Thyroid gland (tissue), 4 donors: ENCODE measurements at regions not wholly inside any gene's neighbourhood (a gene's known extent, or its start where the extent isn't known, plus 50 kb on each side); places are given as distances from the start of the nearest gene placed in this dataset.

Experiments
- DNase-seq, 2 donors: peaks; one replicate each; pipeline ENCODE4 v3.0.0-alpha.2; 2019
- H3K27ac ChIP-seq, 3 donors: fragments of 200-600 bp; sonication (generic); 1 replicate in 2 of 3; 2 replicates in 1 of 3; pipeline ENCODE4 v1.5.1; 2016 to 2019; ENCODE audit warnings: mild to moderate bottlenecking in 1 of 3, moderate library complexity in 1 of 3
- H3K27me3 ChIP-seq: fragments of 200-600 bp; sonication (generic); one replicate; pipeline ENCODE4 v1.5.1; 2019
- H3K36me3 ChIP-seq, 2 donors: fragments of 200-600 bp; sonication (generic); one replicate each; pipeline ENCODE4 v1.5.1; 2016 to 2019
- H3K4me1 ChIP-seq, 2 donors: fragments of 200-600 bp; sonication (generic); one replicate each; pipeline ENCODE4 v1.5.1; 2017 to 2019
- H3K4me3 ChIP-seq, 3 donors: fragments of 200-600 bp; sonication (generic); replicated peaks in 1 of 3; 1 replicate in 2 of 3; 2 replicates in 1 of 3; pipeline ENCODE4 v1.5.1; 2016; ENCODE audit warnings: mild to moderate bottlenecking in 1 of 3
- H3K9me3 ChIP-seq: fragments of 200-600 bp; sonication (generic); one replicate; pipeline ENCODE4 v1.5.1; 2017
- CTCF ChIP-seq, 6 experiments: fragments of 200-600 bp in 3 of 6; fragments of 450-650 bp in 3 of 6; sonication (generic) in 3 of 6; IDR thresholded peaks; one replicate each; pipeline ENCODE4 v1.5.1; 2016 to 2019; ENCODE audit warnings: antibody characterized with exemption in 6 of 6, mild to moderate bottlenecking in 2 of 6, inconsistent platforms in 1 of 6, moderate library complexity in 1 of 6
- POLR2A ChIP-seq, 2 donors: fragments of 450-650 bp; IDR thresholded peaks; one replicate each; pipeline ENCODE4 v1.6.1; 2017; ENCODE audit warnings: antibody characterized with exemption in 2 of 2, mild to moderate bottlenecking in 2 of 2, moderate library complexity in 1 of 2
- WGBS, 2 donors: methylation state at CpG; one replicate each; pipeline ENCODE4 v1.1.5; 2017; 5-methylcytosine and 5-hydroxymethylcytosine counted together
- intact Hi-C: fragments of 100-400 bp; cut with DNase I; formaldehyde crosslinking; loops from one replicate; pipeline ENCODE4 v1.15.1; 2023

- TF ChIP-seq CTCF (IDR thresholded peaks at IDR 0.05), result no peak
- no peak for TF ChIP-seq POLR2A (IDR thresholded peaks at IDR 0.05)
- 54 to 62% methylated on average over 5 of the region's 5 CpGs for WGBS, 2 donors
- Histone ChIP-seq H3K9me3 (no peaks in the 10 kb centered on the region), H3K27ac (no peak overlapping the region), H3K36me3 (no peaks in the 10 kb centered on the region), H3K4me1 (no peaks in the 10 kb centered on the region), H3K4me3 (no peak overlapping the region), H3K27me3 (no peaks in the 10 kb centered on the region)
- intact Hi-C loops, result no loop called here
- no peak for DNase-seq
Measured at GRCh38 chr5:60386436-60387050, 313.4 kb downstream of the DEPDC1B start.

- H3K27me3 ChIP-seq, result no peaks in the 10 kb centered on the region
- peaks cover 9 to 12% of the 10 kb centered on the region in 2 donors for H3K4me1 ChIP-seq
- H3K36me3 ChIP-seq, result no peaks in the 10 kb centered on the region
- H3K4me3 ChIP-seq, result no peak overlapping the region
- intact Hi-C loops, result no loop called here
- TF ChIP-seq POLR2A (IDR thresholded peaks at IDR 0.05) (no peak), CTCF (IDR thresholded peaks at IDR 0.05) (peak in 5 of 6 experiments; percentile 11 to 67 (median 49))
- H3K27ac ChIP-seq, result no peak overlapping the region
- no peaks in the 10 kb centered on the region for H3K9me3 ChIP-seq
- peak in 1 of 2 donors; percentile 19 for DNase-seq
- 53 to 67% methylated on average over 3 of the region's 3 CpGs for WGBS, 2 donors
Measured at GRCh38 chr5:60382716-60383115, 317.2 kb downstream of the DEPDC1B start.

- Histone ChIP-seq H3K27ac (no peak overlapping the region), H3K27me3 (no peaks in the 10 kb centered on the region), H3K4me3 (no peak overlapping the region), H3K36me3 (no peaks in the 10 kb centered on the region), H3K4me1 (peaks cover 9 to 12% of the 10 kb centered on the region in 2 donors), H3K9me3 (no peaks in the 10 kb centered on the region)
- WGBS, 2 donors, result 92 to 97% methylated on average over 4 of the region's 4 CpGs
- intact Hi-C loops, result loop anchor here (10.0 kb wide), 1 partner anchor 85 kb away; no protein-coding TSS in a partner anchor
- no peak for DNase-seq
- no peak for TF ChIP-seq CTCF (IDR thresholded peaks at IDR 0.05)
- no peak for TF ChIP-seq POLR2A (IDR thresholded peaks at IDR 0.05)
Measured at GRCh38 chr5:60379907-60380306, 320.1 kb downstream of the DEPDC1B start.

GRCh38 chr5:60377826-60378225, 322.1 kb downstream of the DEPDC1B start:
- H3K4me1 ChIP-seq, result peaks cover 9 to 12% of the 10 kb centered on the region in 2 donors
- intact Hi-C loops, result loop anchor here (10.0 kb wide), 1 partner anchor 83 kb away; no protein-coding TSS in a partner anchor
- no peak overlapping the region for H3K27ac ChIP-seq
- H3K9me3 ChIP-seq, result no peaks in the 10 kb centered on the region
- TF ChIP-seq CTCF (IDR thresholded peaks at IDR 0.05) (no peak), POLR2A (IDR thresholded peaks at IDR 0.05) (no peak)
- no peaks in the 10 kb centered on the region for H3K36me3 ChIP-seq
- H3K4me3 ChIP-seq, result no peak overlapping the region
- 91 to 96% methylated on average over 1 of the region's 1 CpG for WGBS, 2 donors
- no peak for DNase-seq
- no peaks in the 10 kb centered on the region for H3K27me3 ChIP-seq

GRCh38 chr5:60376860-60377259, 323.1 kb downstream of the DEPDC1B start:
- H3K27me3 ChIP-seq, result no peaks in the 10 kb centered on the region
- DNase-seq, result no peak
- H3K4me1 ChIP-seq, result peaks cover 9 to 12% of the 10 kb centered on the region in 2 donors
- TF ChIP-seq CTCF (IDR thresholded peaks at IDR 0.05) (no peak), POLR2A (IDR thresholded peaks at IDR 0.05) (no peak)
- intact Hi-C loops, result loop anchor here (10.0 kb wide), 1 partner anchor 82 kb away; no protein-coding TSS in a partner anchor
- H3K27ac ChIP-seq, result no peak overlapping the region
- H3K4me3 ChIP-seq, result no peak overlapping the region
- 94% methylated on average over 4 of the region's 4 CpGs for WGBS, 2 donors
- no peaks in the 10 kb centered on the region for H3K9me3 ChIP-seq
- no peaks in the 10 kb centered on the region for H3K36me3 ChIP-seq
